GM19238 (cell line): ENCODE measurements at regions not wholly inside any gene's neighbourhood (a gene's known extent, or its start where the extent isn't known, plus 50 kb on each side); places are given as distances from the start of the nearest gene placed in this dataset.

Source experiments
- DNase-seq: peaks from one replicate; pipeline ENCODE4 v3.0.0; 2011; ENCODE audit warnings: low spot score; ENCODE audit not compliant: insufficient read length

- DNase-seq = no peak
Measured at GRCh38 chr13:75061909-75062308, 420.1 kb downstream of the TBC1D4 start.

GRCh38 chr13:75055296-75055695 is 426.7 kb downstream of the TBC1D4 start:
- DNase-seq = no peak

- no peak for DNase-seq
Measured at GRCh38 chr13:75052616-75053015, 429.4 kb downstream of the TBC1D4 start.

GRCh38 chr13:75050419-75051046 is 431.4 kb downstream of the TBC1D4 start:
- DNase-seq = no peak

- no peak for DNase-seq
Measured at GRCh38 chr13:75049735-75050335, 432.1 kb downstream of the TBC1D4 start.

GRCh38 chr13:75042807-75043206 is 439.2 kb downstream of the TBC1D4 start:
- no peak for DNase-seq

GRCh38 chr13:75038393-75039113 is 443.4 kb downstream of the TBC1D4 start:
- DNase-seq = no peak

- DNase-seq = no peak
Measured at GRCh38 chr13:75025956-75026355, 456.0 kb downstream of the TBC1D4 start.

- DNase-seq = no peak
Measured at GRCh38 chr13:75024602-75025001, 457.4 kb downstream of the TBC1D4 start.

- no peak for DNase-seq
Measured at GRCh38 chr13:75023609-75024008, 458.4 kb downstream of the TBC1D4 start.

- no peak for DNase-seq
Measured at GRCh38 chr13:75021151-75021550, 460.8 kb downstream of the TBC1D4 start.

- DNase-seq = no peak
Measured at GRCh38 chr13:75016225-75016624, 465.7 kb downstream of the TBC1D4 start.

- DNase-seq = no peak
Measured at GRCh38 chr13:75013818-75014217, 468.2 kb downstream of the TBC1D4 start.

GRCh38 chr13:75010941-75011340 is 471.0 kb downstream of the TBC1D4 start:
- DNase-seq = no peak

- DNase-seq = no peak
Measured at GRCh38 chr13:75008926-75009325, 473.0 kb downstream of the TBC1D4 start.

- no peak for DNase-seq
Measured at GRCh38 chr13:74990992-74991391, 491.0 kb downstream of the TBC1D4 start.

GRCh38 chr13:74987124-74987690 is 494.8 kb downstream of the TBC1D4 start:
- no peak for DNase-seq

GRCh38 chr13:74986609-74987008 is 495.4 kb downstream of the TBC1D4 start:
- DNase-seq = no peak

- DNase-seq = no peak
Measured at GRCh38 chr13:74979703-74980102, 502.3 kb downstream of the TBC1D4 start.

GRCh38 chr13:74978591-74978990 is 503.4 kb downstream of the TBC1D4 start:
- no peak for DNase-seq

- DNase-seq = no peak
Measured at GRCh38 chr13:74977498-74977897, 504.5 kb downstream of the TBC1D4 start.

GRCh38 chr13:74975111-74975510 is 506.9 kb downstream of the TBC1D4 start:
- no peak for DNase-seq
